ENCODE measurements at regions not wholly inside any gene's neighbourhood (a gene's known extent, or its start where the extent isn't known, plus 50 kb on each side); places are given as distances from the start of the nearest gene placed in this dataset.

GRCh38 chr3:102688556-102688930 lies 253.7 kb downstream of the ZPLD1 start (continued):
- TF ChIP-seq CBX5 (IDR thresholded peaks at IDR 0.05; ENCODE audit: low read depth, low read length): no peak
- TF ChIP-seq JUND (IDR thresholded peaks at IDR 0.05; ENCODE audit: low read length): no peak
- TF ChIP-seq ZNF274 (IDR thresholded peaks at IDR 0.05; ENCODE audit: borderline replicate concordance, extremely low read depth, low read length): no peak
- no peak for TF ChIP-seq FOSL1 (IDR thresholded peaks at IDR 0.05; ENCODE audit: insufficient read depth, low read depth, low read length)
- no peak for TF ChIP-seq RXRA (IDR thresholded peaks at IDR 0.05; ENCODE audit: insufficient read depth, low read depth, low read length)
- TF ChIP-seq POLR2AphosphoS5 (IDR thresholded peaks at IDR 0.05; ENCODE audit: low read depth, low read length): no peak
